A673 (cell line): ENCODE measurements at regions not wholly inside any gene's neighbourhood (a gene's known extent, or its start where the extent isn't known, plus 50 kb on each side); places are given as distances from the start of the nearest gene placed in this dataset.

Experiments
- EZH2 ChIP-seq: fragments of 200-600 bp; sonication (generic); IDR thresholded peaks from 2 replicates; pipeline ENCODE4 v1.6.1; 2017; ENCODE audit warnings: borderline replicate concordance, low read depth, mild to moderate bottlenecking, mixed read lengths, antibody characterized with exemption, low read length; ENCODE audit not compliant: poor library complexity, severe bottlenecking
- TF ChIP-seq, protein P1 (sequence below): fragments of 300-800, 200-600 bp; sonication (generic); conservative IDR thresholded peaks from 2 replicates; pipeline ENCODE4 v1.5.1; 2017; ENCODE audit warnings: low read depth, mild to moderate bottlenecking, antibody characterized with exemption, low read length, moderate library complexity, mixed read lengths

GRCh38 chr12:60324746-60325145 lies 728.9 kb downstream of the SLC16A7 start:
- TF ChIP-seq EZH2 = no peak
- TF ChIP-seq, protein P1, sequence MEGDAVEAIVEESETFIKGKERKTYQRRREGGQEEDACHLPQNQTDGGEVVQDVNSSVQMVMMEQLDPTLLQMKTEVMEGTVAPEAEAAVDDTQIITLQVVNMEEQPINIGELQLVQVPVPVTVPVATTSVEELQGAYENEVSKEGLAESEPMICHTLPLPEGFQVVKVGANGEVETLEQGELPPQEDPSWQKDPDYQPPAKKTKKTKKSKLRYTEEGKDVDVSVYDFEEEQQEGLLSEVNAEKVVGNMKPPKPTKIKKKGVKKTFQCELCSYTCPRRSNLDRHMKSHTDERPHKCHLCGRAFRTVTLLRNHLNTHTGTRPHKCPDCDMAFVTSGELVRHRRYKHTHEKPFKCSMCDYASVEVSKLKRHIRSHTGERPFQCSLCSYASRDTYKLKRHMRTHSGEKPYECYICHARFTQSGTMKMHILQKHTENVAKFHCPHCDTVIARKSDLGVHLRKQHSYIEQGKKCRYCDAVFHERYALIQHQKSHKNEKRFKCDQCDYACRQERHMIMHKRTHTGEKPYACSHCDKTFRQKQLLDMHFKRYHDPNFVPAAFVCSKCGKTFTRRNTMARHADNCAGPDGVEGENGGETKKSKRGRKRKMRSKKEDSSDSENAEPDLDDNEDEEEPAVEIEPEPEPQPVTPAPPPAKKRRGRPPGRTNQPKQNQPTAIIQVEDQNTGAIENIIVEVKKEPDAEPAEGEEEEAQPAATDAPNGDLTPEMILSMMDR = no peak
